ENCODE measurements at regions not wholly inside any gene's neighbourhood (a gene's known extent, or its start where the extent isn't known, plus 50 kb on each side); places are given as distances from the start of the nearest gene placed in this dataset.
"Not testable (repeated sequence)": the region's sequence is repeated elsewhere in the genome, so short reads cannot be mapped to it uniquely, and the experiment has no call there.

GRCh38 chr4:19539201-19539600, 712.5 kb upstream of the SLIT2 start:
- no peak for DNase-seq (ENCODE audit: low read depth in 4 of 4, low spot score in 2 of 4)

- no peak for DNase-seq (ENCODE audit: low read depth in 4 of 4, low spot score in 2 of 4)
Observed at GRCh38 chr4:19534159-19534558, 717.5 kb upstream of the SLIT2 start.

GRCh38 chr4:19531906-19532848, 719.5 kb upstream of the SLIT2 start:
- DNase-seq (ENCODE audit: low read depth in 4 of 4, low spot score in 2 of 4), result no peak

GRCh38 chr4:19523964-19524363, 727.7 kb upstream of the SLIT2 start:
- DNase-seq (ENCODE audit: low read depth in 4 of 4, low spot score in 2 of 4), result no peak

GRCh38 chr4:19522966-19523365, 728.7 kb upstream of the SLIT2 start:
- DNase-seq (ENCODE audit: low read depth in 4 of 4, low spot score in 2 of 4), result no peak

GRCh38 chr4:19520939-19521520, 730.7 kb upstream of the SLIT2 start:
- no peak for DNase-seq (ENCODE audit: low read depth in 4 of 4, low spot score in 2 of 4)

GRCh38 chr4:19514276-19515070, 737.2 kb upstream of the SLIT2 start:
- no peak for DNase-seq (ENCODE audit: low read depth in 4 of 4, low spot score in 2 of 4)

GRCh38 chr4:19512086-19512485, 739.6 kb upstream of the SLIT2 start:
- DNase-seq (ENCODE audit: low read depth in 4 of 4, low spot score in 2 of 4), result no peak

- no peak for DNase-seq (ENCODE audit: low read depth in 4 of 4, low spot score in 2 of 4)
Observed at GRCh38 chr4:19510993-19511392, 740.7 kb upstream of the SLIT2 start.

- DNase-seq (ENCODE audit: low read depth in 4 of 4, low spot score in 2 of 4), result no peak
Observed at GRCh38 chr4:19508442-19508841, 743.3 kb upstream of the SLIT2 start.

GRCh38 chr4:19497705-19498104, 754.0 kb upstream of the SLIT2 start:
- no peak for DNase-seq (ENCODE audit: low read depth in 4 of 4, low spot score in 2 of 4)

GRCh38 chr4:19496756-19497155, 754.9 kb upstream of the SLIT2 start:
- DNase-seq (ENCODE audit: low read depth in 4 of 4, low spot score in 2 of 4), result no peak

- no peak for DNase-seq (ENCODE audit: low read depth in 4 of 4, low spot score in 2 of 4)
Observed at GRCh38 chr4:19494961-19495360, 756.7 kb upstream of the SLIT2 start.

GRCh38 chr4:19492606-19493005, 759.1 kb upstream of the SLIT2 start:
- DNase-seq (ENCODE audit: low read depth in 4 of 4, low spot score in 2 of 4), result no peak

- DNase-seq (ENCODE audit: low read depth in 4 of 4, low spot score in 2 of 4), result no peak
Observed at GRCh38 chr4:19486400-19486799, 765.3 kb upstream of the SLIT2 start.

GRCh38 chr4:19478791-19479190, 772.9 kb upstream of the SLIT2 start:
- no peak for DNase-seq (ENCODE audit: low read depth in 4 of 4, low spot score in 2 of 4)

- no peak for DNase-seq (ENCODE audit: low read depth in 4 of 4, low spot score in 2 of 4)
Observed at GRCh38 chr4:19473569-19473968, 778.1 kb upstream of the SLIT2 start.

GRCh38 chr4:19472666-19473065, 779.0 kb upstream of the SLIT2 start:
- no peak for DNase-seq (ENCODE audit: low read depth in 4 of 4, low spot score in 2 of 4)

- DNase-seq (ENCODE audit: low read depth in 4 of 4, low spot score in 2 of 4), result not testable (repeated sequence)
Observed at GRCh38 chr4:19470001-19470400, 781.7 kb upstream of the SLIT2 start.

- DNase-seq (ENCODE audit: low read depth in 4 of 4, low spot score in 2 of 4), result no peak
Observed at GRCh38 chr4:19462117-19462516, 789.6 kb upstream of the SLIT2 start.

- no peak for DNase-seq (ENCODE audit: low read depth in 4 of 4, low spot score in 2 of 4)
Observed at GRCh38 chr4:19455850-19456602, 795.7 kb upstream of the SLIT2 start.

All from left renal cortex interstitium (tissue), 4 donors.